ENCODE measurements at regions not wholly inside any gene's neighbourhood (a gene's known extent, or its start where the extent isn't known, plus 50 kb on each side); places are given as distances from the start of the nearest gene placed in this dataset.
"Not testable (repeated sequence)": the region's sequence is repeated elsewhere in the genome, so short reads cannot be mapped to it uniquely, and the experiment has no call there.

- no peak for DNase-seq
Observed at GRCh38 chr3:145892869-145893268, 268.1 kb downstream of the PLOD2 start.

GRCh38 chr3:145893331-145893730, 267.7 kb downstream of the PLOD2 start:
- no peak for DNase-seq

GRCh38 chr3:145898487-145898886, 262.5 kb downstream of the PLOD2 start:
- no peak for DNase-seq

GRCh38 chr3:145899241-145899640, 261.7 kb downstream of the PLOD2 start:
- DNase-seq: no peak

- DNase-seq: no peak
Observed at GRCh38 chr3:145900056-145900829, 260.7 kb downstream of the PLOD2 start.

- no peak for DNase-seq
Observed at GRCh38 chr3:145902166-145902565, 258.8 kb downstream of the PLOD2 start.

- DNase-seq: no peak
Observed at GRCh38 chr3:145903472-145904013, 257.4 kb downstream of the PLOD2 start.

GRCh38 chr3:145904138-145904537, 256.8 kb downstream of the PLOD2 start:
- DNase-seq: no peak

GRCh38 chr3:145906301-145906700, 254.7 kb downstream of the PLOD2 start:
- DNase-seq: no peak

- DNase-seq: no peak
Observed at GRCh38 chr3:145906755-145907154, 254.2 kb downstream of the PLOD2 start.

GRCh38 chr3:145911016-145911415, 250.0 kb downstream of the PLOD2 start:
- no peak for DNase-seq

GRCh38 chr3:145915787-145916186, 245.2 kb downstream of the PLOD2 start:
- no peak for DNase-seq

- DNase-seq: not testable (repeated sequence)
Observed at GRCh38 chr3:145927736-145928135, 233.2 kb downstream of the PLOD2 start.

- DNase-seq: no peak
Observed at GRCh38 chr3:145936971-145937370, 224.0 kb downstream of the PLOD2 start.

GRCh38 chr3:145939431-145939830, 221.6 kb downstream of the PLOD2 start:
- DNase-seq: no peak

- no peak for DNase-seq
Observed at GRCh38 chr3:145942052-145942451, 218.9 kb downstream of the PLOD2 start.

GRCh38 chr3:145943952-145944351, 217.0 kb downstream of the PLOD2 start:
- no peak for DNase-seq

- no peak for DNase-seq
Observed at GRCh38 chr3:145951441-145951840, 209.5 kb downstream of the PLOD2 start.

- DNase-seq: no peak
Observed at GRCh38 chr3:145952536-145952935, 208.4 kb downstream of the PLOD2 start.

- DNase-seq: no peak
Observed at GRCh38 chr3:145953316-145953715, 207.7 kb downstream of the PLOD2 start.

GRCh38 chr3:145959457-145960088, 201.4 kb downstream of the PLOD2 start:
- DNase-seq: no peak

GRCh38 chr3:145963111-145963510, 197.9 kb downstream of the PLOD2 start:
- no peak for DNase-seq

- DNase-seq: no peak
Observed at GRCh38 chr3:145967043-145967442, 193.9 kb downstream of the PLOD2 start.

- DNase-seq: no peak
Observed at GRCh38 chr3:145971186-145971585, 189.8 kb downstream of the PLOD2 start.

Data from activated gamma-delta T cell (primary cell).